ENCODE measurements at regions not wholly inside any gene's neighbourhood (a gene's known extent, or its start where the extent isn't known, plus 50 kb on each side); places are given as distances from the start of the nearest gene placed in this dataset.

DNA sequence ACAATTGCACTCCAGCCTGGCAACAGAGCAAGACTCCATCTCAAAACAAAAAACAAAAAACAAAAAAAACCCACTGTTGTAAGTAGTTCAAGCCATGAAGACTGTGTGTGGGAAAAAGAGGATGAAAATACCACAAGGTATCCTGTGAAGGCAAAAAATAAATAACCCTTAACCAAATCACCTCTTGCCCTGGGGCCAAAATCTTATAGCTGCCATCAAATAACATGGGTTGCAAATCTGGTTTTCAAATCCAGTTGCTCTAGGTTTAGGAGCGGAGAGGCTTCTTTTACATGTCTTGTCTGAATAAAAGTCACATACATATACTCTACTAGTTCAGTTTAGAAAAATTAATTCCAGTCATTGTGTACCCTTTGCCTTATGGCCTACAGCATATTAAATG lies 87.0 kb upstream of the STT3B start:
- H3K27ac Mint-ChIP-seq, result no peak overlapping the region
- no peak overlapping the region for H3K4me3 Mint-ChIP-seq
- no peaks in the 10 kb centered on the region for H3K36me3 Mint-ChIP-seq (ENCODE audit: low read depth)
- H3K9me3 Mint-ChIP-seq, result no peaks in the 10 kb centered on the region
- no peaks in the 10 kb centered on the region; the same call in 1 of the 2 replicates for H3K27me3 Mint-ChIP-seq (ENCODE audit: insufficient read depth)
- no peak for TF ChIP-seq CTCF (IDR thresholded peaks at IDR 0.05)
- DNase-seq, result no peak
- H3K4me1 Mint-ChIP-seq (ENCODE audit: low read depth), result peaks cover 8% of the 10 kb centered on the region

DNA sequence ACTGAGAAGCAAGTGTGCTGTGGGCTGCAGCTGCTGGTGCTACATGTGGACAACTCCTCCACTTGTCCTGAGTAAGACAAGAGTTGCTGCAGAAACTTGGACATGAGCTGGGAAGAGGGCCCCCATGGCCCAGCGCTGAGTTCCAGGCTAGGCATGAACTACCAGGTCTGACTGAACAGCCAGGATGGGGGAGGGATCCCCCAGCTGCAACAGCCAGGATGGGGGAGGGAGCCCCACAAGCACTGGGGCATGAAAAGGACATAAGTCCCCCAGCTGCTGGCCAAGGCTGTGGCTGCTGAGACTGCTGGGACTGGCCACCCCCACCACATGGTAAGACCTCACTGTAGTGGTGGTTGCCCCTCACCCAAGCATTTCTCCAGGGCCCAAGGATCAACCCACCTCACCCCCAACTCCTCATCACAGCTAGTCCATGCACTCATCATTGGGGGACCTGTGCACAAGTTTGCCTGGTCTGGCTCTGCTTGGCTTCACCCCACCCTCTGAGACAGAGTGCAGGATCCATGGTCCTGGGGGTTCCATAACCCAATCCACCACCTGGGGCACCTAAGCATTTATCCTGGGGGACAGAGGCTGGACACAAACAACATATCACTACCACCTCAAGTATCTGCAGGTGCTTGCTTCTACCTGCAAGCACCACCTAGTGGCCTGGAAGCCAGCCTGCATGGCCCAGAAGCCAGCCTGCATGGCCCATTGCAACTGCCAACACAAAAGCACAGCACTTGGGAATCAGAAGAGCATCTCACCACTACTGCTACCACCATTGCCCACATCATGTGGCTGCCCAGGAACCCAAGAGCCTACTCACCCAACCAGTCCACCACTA lies 84.5 kb upstream of the STT3B start:
- TF ChIP-seq CTCF (IDR thresholded peaks at IDR 0.05), result peak; percentile 78
- DNase-seq, result no peak
- H3K4me1 Mint-ChIP-seq (ENCODE audit: low read depth), result peaks cover 8% of the 10 kb centered on the region
- no peaks in the 10 kb centered on the region; the same call in none of the 2 replicates for H3K27me3 Mint-ChIP-seq (ENCODE audit: insufficient read depth)
- H3K36me3 Mint-ChIP-seq (ENCODE audit: low read depth), result no peaks in the 10 kb centered on the region
- no peaks in the 10 kb centered on the region for H3K9me3 Mint-ChIP-seq
- H3K4me3 Mint-ChIP-seq, result no peak overlapping the region
- no peak overlapping the region for H3K27ac Mint-ChIP-seq

- no peak; the same call in 1 of the 2 replicates for TF ChIP-seq CTCF (IDR thresholded peaks at IDR 0.05)
- H3K27me3 Mint-ChIP-seq (ENCODE audit: insufficient read depth), result no peaks in the 10 kb centered on the region; the same call in none of the 2 replicates
- peaks cover 8% of the 10 kb centered on the region for H3K4me1 Mint-ChIP-seq (ENCODE audit: low read depth)
- DNase-seq, result no peak
- H3K36me3 Mint-ChIP-seq (ENCODE audit: low read depth), result no peaks in the 10 kb centered on the region
- no peak overlapping the region for H3K4me3 Mint-ChIP-seq
- no peaks in the 10 kb centered on the region for H3K9me3 Mint-ChIP-seq
- H3K27ac Mint-ChIP-seq, result no peak overlapping the region
Measured at GRCh38 chr3:31448882-31449243, 83.9 kb upstream of the STT3B start.

DNA sequence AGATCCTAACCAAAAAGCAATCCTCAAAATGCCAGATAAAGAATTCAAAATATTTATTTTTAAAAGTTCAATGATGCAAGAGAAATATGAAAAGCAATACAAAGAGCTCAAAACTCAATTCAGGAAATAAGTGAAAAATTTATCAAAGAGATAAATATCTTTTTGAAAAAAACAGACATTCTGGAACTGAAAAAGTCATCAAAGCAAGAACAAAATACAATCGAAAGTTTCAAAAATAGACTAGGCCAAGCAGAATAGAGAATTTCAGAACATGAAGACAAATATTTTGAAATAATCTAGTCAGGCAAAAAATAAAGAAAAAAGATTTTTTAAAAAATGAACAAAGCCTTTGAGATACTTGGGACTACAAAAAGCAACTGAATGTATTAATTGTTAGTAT lies 83.4 kb upstream of the STT3B start:
- DNase-seq, result no peak
- Mint-ChIP-seq H3K4me1 (ENCODE audit: low read depth) (peaks cover 8% of the 10 kb centered on the region), H3K4me3 (no peak overlapping the region), H3K9me3 (no peaks in the 10 kb centered on the region), H3K36me3 (ENCODE audit: low read depth) (no peaks in the 10 kb centered on the region), H3K27me3 (ENCODE audit: insufficient read depth) (no peaks in the 10 kb centered on the region; the same call in none of the 2 replicates), H3K27ac (no peak overlapping the region)
- no peak for TF ChIP-seq CTCF (IDR thresholded peaks at IDR 0.05)

DNA sequence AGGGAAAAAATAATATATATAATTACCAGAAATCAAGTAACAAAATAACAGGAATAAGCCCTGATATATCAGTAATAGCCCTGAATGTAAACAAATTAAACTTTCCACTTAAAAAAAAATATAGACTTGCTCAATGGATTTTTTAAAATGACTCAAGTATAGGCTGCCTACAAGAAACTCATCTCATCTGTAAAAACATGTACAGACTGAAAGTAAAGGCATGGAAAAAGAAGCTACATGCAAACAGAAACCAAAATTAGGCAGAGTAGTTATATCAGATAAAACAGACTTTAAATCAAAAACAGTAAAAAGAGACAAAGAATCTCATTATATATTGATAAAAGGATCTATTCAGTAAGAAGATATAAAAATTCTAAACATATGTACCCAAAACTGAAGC lies 82.4 kb upstream of the STT3B start:
- DNase-seq, result no peak
- Mint-ChIP-seq H3K4me3 (no peak overlapping the region), H3K36me3 (ENCODE audit: low read depth) (no peaks in the 10 kb centered on the region), H3K27ac (no peak overlapping the region), H3K4me1 (ENCODE audit: low read depth) (peaks cover 8% of the 10 kb centered on the region), H3K27me3 (ENCODE audit: insufficient read depth) (peaks cover under 1% of the 10 kb centered on the region), H3K9me3 (no peaks in the 10 kb centered on the region)
- TF ChIP-seq CTCF (IDR thresholded peaks at IDR 0.05), result no peak
